ENCODE measurements at regions not wholly inside any gene's neighbourhood (a gene's known extent, or its start where the extent isn't known, plus 50 kb on each side); places are given as distances from the start of the nearest gene placed in this dataset.

DNA sequence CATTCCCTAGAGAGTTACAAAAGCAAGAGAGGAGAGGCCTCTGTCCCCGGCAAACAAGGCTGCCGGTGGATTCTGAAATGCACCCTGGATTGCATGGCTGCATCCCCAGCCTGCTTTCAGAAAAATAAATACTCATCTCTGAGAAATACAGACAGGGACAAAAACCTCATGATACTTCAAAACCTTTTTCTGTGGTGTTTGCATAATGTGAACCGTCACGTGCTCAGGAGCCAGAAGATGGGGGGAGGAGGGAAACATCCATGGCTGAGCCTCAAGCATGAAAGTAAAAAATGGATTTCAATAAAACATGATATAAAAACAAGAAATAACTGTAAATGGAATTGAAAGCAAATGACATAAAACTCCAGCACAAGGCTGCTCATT, 198.5 kb upstream of the NCAM1 start:
- no peak overlapping the region for H3K27ac Mint-ChIP-seq (ENCODE audit: unreplicated experiment)
- no peak overlapping the region for H3K4me3 Mint-ChIP-seq (ENCODE audit: unreplicated experiment)
- H3K27me3 Mint-ChIP-seq (ENCODE audit: low read depth) = peaks cover 13% of the 10 kb centered on the region
- TF ChIP-seq, protein P1, sequence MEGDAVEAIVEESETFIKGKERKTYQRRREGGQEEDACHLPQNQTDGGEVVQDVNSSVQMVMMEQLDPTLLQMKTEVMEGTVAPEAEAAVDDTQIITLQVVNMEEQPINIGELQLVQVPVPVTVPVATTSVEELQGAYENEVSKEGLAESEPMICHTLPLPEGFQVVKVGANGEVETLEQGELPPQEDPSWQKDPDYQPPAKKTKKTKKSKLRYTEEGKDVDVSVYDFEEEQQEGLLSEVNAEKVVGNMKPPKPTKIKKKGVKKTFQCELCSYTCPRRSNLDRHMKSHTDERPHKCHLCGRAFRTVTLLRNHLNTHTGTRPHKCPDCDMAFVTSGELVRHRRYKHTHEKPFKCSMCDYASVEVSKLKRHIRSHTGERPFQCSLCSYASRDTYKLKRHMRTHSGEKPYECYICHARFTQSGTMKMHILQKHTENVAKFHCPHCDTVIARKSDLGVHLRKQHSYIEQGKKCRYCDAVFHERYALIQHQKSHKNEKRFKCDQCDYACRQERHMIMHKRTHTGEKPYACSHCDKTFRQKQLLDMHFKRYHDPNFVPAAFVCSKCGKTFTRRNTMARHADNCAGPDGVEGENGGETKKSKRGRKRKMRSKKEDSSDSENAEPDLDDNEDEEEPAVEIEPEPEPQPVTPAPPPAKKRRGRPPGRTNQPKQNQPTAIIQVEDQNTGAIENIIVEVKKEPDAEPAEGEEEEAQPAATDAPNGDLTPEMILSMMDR (IDR thresholded peaks at IDR 0.05) = no peak
- H3K9me3 Mint-ChIP-seq (ENCODE audit: low read depth) = no peaks in the 10 kb centered on the region
- DNase-seq (ENCODE audit: low spot score) = no peak
- H3K4me1 Mint-ChIP-seq (ENCODE audit: low read depth) = no peaks in the 10 kb centered on the region
- no peaks in the 10 kb centered on the region for H3K36me3 Mint-ChIP-seq (ENCODE audit: low read depth)

DNA sequence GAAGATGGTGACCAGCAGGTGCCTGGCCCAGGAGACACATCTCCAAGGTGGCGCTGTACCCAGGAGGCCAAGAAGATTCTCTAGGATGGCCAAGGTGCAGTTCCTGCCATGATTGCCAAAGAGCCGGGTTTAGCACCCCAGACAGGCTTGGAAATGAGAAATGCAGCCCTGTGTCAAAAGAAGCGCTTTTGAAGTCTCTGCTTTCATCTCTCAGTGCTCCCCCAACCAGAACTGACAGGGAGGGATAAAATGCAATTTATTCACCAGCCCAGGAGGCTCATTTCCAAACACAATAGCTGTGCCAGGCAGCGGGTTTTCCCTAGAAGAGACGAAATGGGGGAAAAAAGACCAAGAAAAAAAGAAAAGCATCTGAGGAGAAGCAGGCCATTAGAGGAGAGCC, 195.9 kb upstream of the NCAM1 start:
- no peak for DNase-seq (ENCODE audit: low spot score)
- Mint-ChIP-seq H3K27ac (ENCODE audit: unreplicated experiment) (no peak overlapping the region), H3K36me3 (ENCODE audit: low read depth) (no peaks in the 10 kb centered on the region), H3K9me3 (ENCODE audit: low read depth) (no peaks in the 10 kb centered on the region), H3K4me3 (ENCODE audit: unreplicated experiment) (no peak overlapping the region), H3K27me3 (ENCODE audit: low read depth) (peaks cover 10% of the 10 kb centered on the region), H3K4me1 (ENCODE audit: low read depth) (no peaks in the 10 kb centered on the region)
- TF ChIP-seq, protein P1 (IDR thresholded peaks at IDR 0.05) = no peak

DNA sequence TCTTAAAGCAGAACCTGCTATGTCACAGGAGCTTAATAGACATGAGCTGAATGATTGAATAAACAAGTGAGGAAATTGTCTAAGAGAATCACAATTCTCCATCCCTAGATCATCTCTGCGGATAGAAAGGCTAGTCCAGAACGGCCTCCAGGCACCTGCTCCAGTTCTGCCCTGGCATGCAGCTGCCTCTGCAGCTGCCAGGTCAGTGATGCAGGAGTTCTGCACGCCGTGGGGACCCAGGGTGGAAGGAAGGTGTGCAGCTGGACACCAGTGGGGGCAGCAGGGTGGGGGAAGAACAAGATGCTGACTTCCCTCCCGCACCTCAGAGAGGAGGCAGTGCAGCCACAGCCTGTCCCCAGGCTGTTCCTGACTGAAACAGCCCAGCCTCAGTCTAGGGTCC, 192.1 kb upstream of the NCAM1 start:
- no peak overlapping the region for H3K27ac Mint-ChIP-seq (ENCODE audit: unreplicated experiment)
- no peaks in the 10 kb centered on the region for H3K36me3 Mint-ChIP-seq (ENCODE audit: low read depth)
- no peak for DNase-seq (ENCODE audit: low spot score)
- TF ChIP-seq, protein P1 (IDR thresholded peaks at IDR 0.05) = no peak
- H3K4me3 Mint-ChIP-seq (ENCODE audit: unreplicated experiment) = no peak overlapping the region
- H3K27me3 Mint-ChIP-seq (ENCODE audit: low read depth) = peaks cover 15% of the 10 kb centered on the region
- H3K9me3 Mint-ChIP-seq (ENCODE audit: low read depth) = peaks cover 4% of the 10 kb centered on the region
- no peaks in the 10 kb centered on the region for H3K4me1 Mint-ChIP-seq (ENCODE audit: low read depth)

DNA sequence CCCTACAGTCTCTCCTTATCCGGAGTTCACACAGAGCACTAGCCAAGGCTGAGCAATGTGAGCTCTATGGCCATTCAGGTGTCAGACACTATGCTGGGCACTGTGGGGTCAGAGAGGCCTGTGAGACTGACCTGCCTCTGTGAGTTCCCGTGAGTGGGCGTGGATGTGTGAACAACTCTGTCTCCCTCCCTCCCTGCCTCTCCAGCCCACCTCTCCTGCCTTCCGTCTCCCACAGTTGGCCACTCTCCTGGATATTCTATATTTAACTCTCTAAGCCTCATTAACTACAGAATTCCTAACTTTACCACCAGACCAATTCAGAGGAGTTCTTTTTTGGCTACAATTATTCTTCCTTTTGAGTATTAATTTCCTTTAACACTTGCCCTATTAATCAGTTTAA, 191.6 kb upstream of the NCAM1 start:
- no peak overlapping the region for H3K27ac Mint-ChIP-seq (ENCODE audit: unreplicated experiment)
- H3K4me3 Mint-ChIP-seq (ENCODE audit: unreplicated experiment) = no peak overlapping the region
- TF ChIP-seq, protein P1 (IDR thresholded peaks at IDR 0.05) = no peak
- no peak for DNase-seq (ENCODE audit: low spot score)
- H3K27me3 Mint-ChIP-seq (ENCODE audit: low read depth) = peaks cover 15% of the 10 kb centered on the region
- H3K36me3 Mint-ChIP-seq (ENCODE audit: low read depth) = no peaks in the 10 kb centered on the region
- H3K4me1 Mint-ChIP-seq (ENCODE audit: low read depth) = no peaks in the 10 kb centered on the region
- H3K9me3 Mint-ChIP-seq (ENCODE audit: low read depth) = peaks cover 4% of the 10 kb centered on the region

DNA sequence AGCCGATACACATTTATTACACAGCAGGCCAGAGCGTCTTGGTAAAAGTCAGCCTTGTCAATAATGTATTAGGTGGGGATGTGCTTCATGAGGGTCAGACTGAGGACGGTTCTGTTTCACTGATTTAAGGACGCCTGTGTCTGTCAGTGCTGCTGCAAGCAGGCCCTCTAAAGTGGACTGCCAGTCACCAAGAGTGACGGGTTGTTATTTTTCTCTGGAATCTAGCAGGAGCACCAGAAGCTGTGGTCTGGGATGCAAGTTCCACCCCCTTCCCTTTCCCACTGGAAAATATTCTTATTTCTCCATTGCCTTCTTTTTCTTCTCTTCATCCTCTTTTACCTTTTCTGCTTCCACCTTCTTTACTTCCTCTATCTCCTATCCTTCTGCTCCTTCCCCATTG, 191.2 kb upstream of the NCAM1 start:
- TF ChIP-seq, protein P1 (IDR thresholded peaks at IDR 0.05) = no peak
- no peaks in the 10 kb centered on the region for H3K4me1 Mint-ChIP-seq (ENCODE audit: low read depth)
- DNase-seq (ENCODE audit: low spot score) = no peak
- H3K9me3 Mint-ChIP-seq (ENCODE audit: low read depth) = peaks cover 4% of the 10 kb centered on the region
- H3K36me3 Mint-ChIP-seq (ENCODE audit: low read depth) = no peaks in the 10 kb centered on the region
- H3K4me3 Mint-ChIP-seq (ENCODE audit: unreplicated experiment) = no peak overlapping the region
- H3K27me3 Mint-ChIP-seq (ENCODE audit: low read depth) = peaks cover 16% of the 10 kb centered on the region
- H3K27ac Mint-ChIP-seq (ENCODE audit: unreplicated experiment) = no peak overlapping the region

All from chondrocyte (in vitro differentiated cells).